Hippocampal formation (tissue), 2 donors: ENCODE measurements at regions not wholly inside any gene's neighbourhood (a gene's known extent, or its start where the extent isn't known, plus 50 kb on each side); places are given as distances from the start of the nearest gene placed in this dataset.
"Not testable (repeated sequence)": the region's sequence is repeated elsewhere in the genome, so short reads cannot be mapped to it uniquely, and the experiment has no call there.

ENCODE experiments used
- DNase-seq, 2 donors: peaks; one replicate each; lab custom pipeline; 2025; lab: John Stamatoyannopoulos, UW

GRCh38 chr3:34504366-34504765, 705.9 kb downstream of the PDCD6IP start:
- DNase-seq: no peak

- DNase-seq: no peak
Observed at GRCh38 chr3:34504775-34505174, 706.3 kb downstream of the PDCD6IP start.

GRCh38 chr3:34508732-34509131, 710.3 kb downstream of the PDCD6IP start:
- DNase-seq: no peak

- DNase-seq: no peak
Observed at GRCh38 chr3:34511891-34512290, 713.5 kb downstream of the PDCD6IP start.

GRCh38 chr3:34519008-34519407, 720.6 kb downstream of the PDCD6IP start:
- DNase-seq: not testable (repeated sequence)

- DNase-seq: no peak
Observed at GRCh38 chr3:34531156-34531555, 732.7 kb downstream of the PDCD6IP start.

GRCh38 chr3:34533451-34533850, 735.0 kb downstream of the PDCD6IP start:
- peak in 1 of 2 donors; percentile 44 for DNase-seq

- peak in 1 of 2 donors; percentile 26 for DNase-seq
Observed at GRCh38 chr3:34534013-34534412, 735.6 kb downstream of the PDCD6IP start.

GRCh38 chr3:34544136-34544535, 745.7 kb downstream of the PDCD6IP start:
- no peak for DNase-seq

- no peak for DNase-seq
Observed at GRCh38 chr3:34547297-34547920, 749.0 kb downstream of the PDCD6IP start.

GRCh38 chr3:34567266-34567665, 768.8 kb downstream of the PDCD6IP start:
- DNase-seq: no peak

- DNase-seq: no peak
Observed at GRCh38 chr3:34568766-34569165, 770.3 kb downstream of the PDCD6IP start.

GRCh38 chr3:34569437-34569836, 771.0 kb downstream of the PDCD6IP start:
- no peak for DNase-seq

GRCh38 chr3:34570916-34571705, 772.7 kb downstream of the PDCD6IP start:
- DNase-seq: no peak

GRCh38 chr3:34571714-34572113, 773.3 kb downstream of the PDCD6IP start:
- DNase-seq: no peak

- DNase-seq: no peak
Observed at GRCh38 chr3:34575776-34576175, 777.3 kb downstream of the PDCD6IP start.

- DNase-seq: no peak
Observed at GRCh38 chr3:34582055-34582454, 783.6 kb downstream of the PDCD6IP start.

GRCh38 chr3:34583451-34583850, 785.0 kb downstream of the PDCD6IP start:
- no peak for DNase-seq

- DNase-seq: no peak
Observed at GRCh38 chr3:34584971-34585370, 786.5 kb downstream of the PDCD6IP start.

- DNase-seq: no peak
Observed at GRCh38 chr3:34599595-34599994, 801.2 kb downstream of the PDCD6IP start.

- DNase-seq: no peak
Observed at GRCh38 chr3:34619990-34620389, 821.6 kb downstream of the PDCD6IP start.

- no peak for DNase-seq
Observed at GRCh38 chr3:34626699-34627098, 828.3 kb downstream of the PDCD6IP start.

GRCh38 chr3:34634939-34635338, 836.5 kb downstream of the PDCD6IP start:
- no peak for DNase-seq
